ENCODE measurements at regions not wholly inside any gene's neighbourhood (a gene's known extent, or its start where the extent isn't known, plus 50 kb on each side); places are given as distances from the start of the nearest gene placed in this dataset.

- H2AK5ac ChIP-seq (ENCODE audit: insufficient read length, low read length) = no peak overlapping the region
- no peak overlapping the region for H4K5ac ChIP-seq (ENCODE audit: insufficient read length, low read depth, low read length)
- no peaks in the 10 kb centered on the region for H3K79me1 ChIP-seq (ENCODE audit: insufficient read depth, low read depth, low read length, poor library complexity, severe bottlenecking)
- H4K91ac ChIP-seq (ENCODE audit: insufficient read length, low read depth, low read length) = no peak overlapping the region
- H4K20me1 ChIP-seq (ENCODE audit: control insufficient read depth, insufficient read depth, insufficient read length) = no peaks in the 10 kb centered on the region
- H2BK12ac ChIP-seq (ENCODE audit: insufficient read length, low read depth, low read length) = no peak overlapping the region
- no peaks in the 10 kb centered on the region for H3K9me3 ChIP-seq (ENCODE audit: control insufficient read depth, low read depth, low read length)
- WGBS (ENCODE audit: extremely low coverage, insufficient read length, low lambda C conversion rate) = no CpG with 5 or more reads among the region's 6 CpGs
- H2BK15ac ChIP-seq (ENCODE audit: low read depth, low read length) = no peak overlapping the region
- no peak overlapping the region for H3K18ac ChIP-seq (ENCODE audit: insufficient read length, low read depth, low read length)
- H2BK120ac ChIP-seq (ENCODE audit: low read depth, low read length, poor library complexity, severe bottlenecking) = no peak overlapping the region
- no peak overlapping the region for H2BK5ac ChIP-seq (ENCODE audit: insufficient read length, low read length)
- no peak overlapping the region for H3K9ac ChIP-seq (ENCODE audit: extremely low read depth, insufficient read length, low read length)
- peaks cover 3% of the 10 kb centered on the region; the same call in 1 of the 2 replicates for H3K4me1 ChIP-seq (ENCODE audit: insufficient read depth, low read length)
- no peak for TF ChIP-seq CTCF (conservative IDR thresholded peaks at IDR 0.05)
- DNase-seq = no peak
- H3K4me2 ChIP-seq (ENCODE audit: insufficient read depth, insufficient read length, low read length) = no peak overlapping the region
- H3K27ac ChIP-seq (ENCODE audit: insufficient read length, low read depth, low read length) = no peak overlapping the region
- Mint-ChIP-seq H3K27ac (peak overlapping the region in 2 of 3 experiments; percentile 49 to 65; a peak in 2 of 7 replicates), H3K36me3 (ENCODE audit: insufficient read depth in 1 of 3, low read depth in 3 of 3) (peaks cover 0 to 4% (median 0%) of the 10 kb centered on the region in 3 experiments; a peak in 4 of 7 replicates), H3K4me1 (peaks cover 27 to 28% of the 10 kb centered on the region in 2 experiments), H3K9me3 (peaks cover 4% of the 10 kb centered on the region in 2 experiments; a peak in 4 of 5 replicates), H3K27me3 (ENCODE audit: low read depth) (no peaks in the 10 kb centered on the region), H3K4me3 (peak overlapping the region in 1 of 2 experiments; percentile 61; a peak in 1 of 5 replicates)
- H3T11ph ChIP-seq (ENCODE audit: low read length) = no peak overlapping the region
- no peak overlapping the region for H2AFZ ChIP-seq (ENCODE audit: low read length)
- H4K8ac ChIP-seq (replicated peaks; ENCODE audit: insufficient read length, low read depth, low read length) = no peak overlapping the region
- H3K27me3 ChIP-seq (ENCODE audit: insufficient read depth, low read length) = no peaks in the 10 kb centered on the region
- H2BK20ac ChIP-seq (ENCODE audit: low read depth, low read length, poor library complexity, severe bottlenecking) = no peak overlapping the region
- H3K4ac ChIP-seq (ENCODE audit: low read depth, low read length) = no peak overlapping the region
- H3K14ac ChIP-seq (ENCODE audit: insufficient read depth, low read length) = no peak overlapping the region
- H3K79me2 ChIP-seq (ENCODE audit: insufficient read depth, low read length) = no peaks in the 10 kb centered on the region
- no peak overlapping the region for H3K23ac ChIP-seq (ENCODE audit: insufficient read length, low read depth, low read length)
- H3K23me2 ChIP-seq (ENCODE audit: insufficient read length, low read depth, low read length, poor library complexity, severe bottlenecking) = no peaks in the 10 kb centered on the region
- H3K56ac ChIP-seq (ENCODE audit: insufficient read length, low read depth, low read length) = no peak overlapping the region
These were observed 299.7 kb downstream of the DLEU7 start for GRCh38 chr13:50543782-50544181.

Measured in H9 (cell line).